K562 (cell line): ENCODE measurements at regions not wholly inside any gene's neighbourhood (a gene's known extent, or its start where the extent isn't known, plus 50 kb on each side); places are given as distances from the start of the nearest gene placed in this dataset.

Experiments
- ATAC-seq: fragments of 200-7000 bp; cut with Tn5 transposase; 3 replicates; pipeline ENCODE4 v1.9.1; 2020; ENCODE audit warnings: moderate library complexity
- BruUV-seq: library from RNA; stranded (reverse); fragments of 400-500 nt; replicated peaks from 2 replicates; lab custom pipeline; 2021; lab: Mats Ljungman, UMichigan
- CTCF ChIA-PET: fragments of 300-600 bp; formaldehyde crosslinking; extraction: SDS; loops from one replicate; lab custom pipeline; 2021; ENCODE audit warnings: low intra/inter-chr PET ratio; lab: Yijun Ruan, JAX
- POLR2A ChIA-PET: fragments of 300-600, 350-650 bp; sonication (Branson Sonifier 250); formaldehyde crosslinking; extraction: SDS; loops from one replicate; lab custom pipeline; 2021; ENCODE audit warnings: antibody characterized with exemption, inconsistent platforms; lab: Yijun Ruan, JAX
- DNase-seq, 4 experiments: peaks; one replicate each; pipeline versions ENCODE4 v3.0.0 to v3.0.0-alpha.2; 2011 to 2018; ENCODE audit warnings: low spot score in 3 of 4, mixed read lengths in 3 of 4; ENCODE audit errors: extremely low read depth in 1 of 4
- FAIRE-seq: peaks from 2 replicates; lab custom pipeline; 2011; peaks lifted over from hg19 to GRCh38; lab: Jason Lieb, UNC
- H2AFZ ChIP-seq: 2 replicates; pipeline ENCODE4 v1.6.0; 2011; ENCODE audit warnings: low read depth, low read length, control low read depth, inconsistent platforms
- H3K27ac ChIP-seq: fragments of 200-600 bp; 3 replicates; pipeline ENCODE4 v1.8.0; 2011; ENCODE audit warnings: low read depth, mild to moderate bottlenecking, control low read depth, inconsistent platforms, low read length, moderate library complexity, mixed read lengths; ENCODE audit errors: extremely low read depth
- H3K27me3 ChIP-seq, 2 experiments: fragments of 300-600 bp in 1 of 2; 2 replicates in 1 of 2; 3 replicates in 1 of 2; pipeline versions ENCODE4 v1.6.0 to v1.8.0; 2011; ENCODE audit warnings: inconsistent platforms in 2 of 2, low read length in 2 of 2, mild to moderate bottlenecking in 1 of 2, mixed read lengths in 1 of 2, moderate library complexity in 1 of 2; ENCODE audit not compliant: control insufficient read depth in 2 of 2, insufficient read depth in 2 of 2
- H3K36me3 ChIP-seq: fragments of 300-600 bp; 3 replicates; pipeline ENCODE4 v1.8.0; 2011; ENCODE audit warnings: mild to moderate bottlenecking, low read length, inconsistent platforms; ENCODE audit not compliant: control insufficient read depth, insufficient read depth
- H3K4me1 ChIP-seq, 2 experiments: fragments of 200-600 bp in 1 of 2; replicated peaks in 1 of 2; 2 replicates in 1 of 2; 3 replicates in 1 of 2; pipeline versions ENCODE4 v1.5.1 to v1.8.0; 2011; ENCODE audit warnings: inconsistent platforms in 2 of 2, low read length in 2 of 2, mild to moderate bottlenecking in 1 of 2, mixed read lengths in 1 of 2, moderate library complexity in 1 of 2; ENCODE audit not compliant: control insufficient read depth in 2 of 2, insufficient read depth in 2 of 2
- H3K4me2 ChIP-seq: 2 replicates; pipeline ENCODE4 v1.6.1; 2011; ENCODE audit warnings: low read length, control low read depth, inconsistent platforms, mixed read lengths; ENCODE audit not compliant: insufficient read depth
- H3K4me3 ChIP-seq: fragments of 200-600 bp; sonication (generic), shearing (Covaris generic); 2 replicates; pipeline ENCODE4 v1.5.1; 2016; ENCODE audit warnings: control low read depth, inconsistent platforms
- H3K79me2 ChIP-seq: fragments of 200-600 bp; 3 replicates; pipeline ENCODE4 v1.8.0; 2011; ENCODE audit warnings: low read length, inconsistent platforms; ENCODE audit not compliant: control insufficient read depth, insufficient read depth
- H3K9ac ChIP-seq, 2 experiments: 2 replicates each; pipeline versions ENCODE4 v1.6.0 to v1.6.1; 2011; ENCODE audit warnings: low read depth in 2 of 2, low read length in 2 of 2, control low read depth in 1 of 2, inconsistent platforms in 1 of 2, mild to moderate bottlenecking in 1 of 2, mixed read lengths in 1 of 2; ENCODE audit not compliant: insufficient read depth in 1 of 2
- H3K9me1 ChIP-seq: one replicate; pipeline ENCODE4 v1.6.0; 2011; ENCODE audit warnings: inconsistent platforms, mild to moderate bottlenecking, low read length, moderate library complexity; ENCODE audit not compliant: control insufficient read depth, insufficient read depth
- H3K9me3 ChIP-seq: replicated peaks from 2 replicates; pipeline ENCODE4 v1.5.1; 2011; ENCODE audit warnings: low read depth, low read length, inconsistent platforms; ENCODE audit not compliant: control insufficient read depth, insufficient read depth
- H4K20me1 ChIP-seq: replicated peaks from 2 replicates; pipeline ENCODE4 v1.6.1; 2011; ENCODE audit warnings: low read length, inconsistent platforms, mixed read lengths; ENCODE audit not compliant: control insufficient read depth, insufficient read depth
- CBX5 ChIP-seq: IDR thresholded peaks from 2 replicates; pipeline ENCODE4 v1.6.1; 2014; ENCODE audit warnings: low read depth, borderline replicate concordance
- CREBBP ChIP-seq: IDR thresholded peaks from one replicate; pipeline ENCODE4 v1.6.1; 2012; ENCODE audit warnings: low read depth, mild to moderate bottlenecking, control low read depth, inconsistent platforms, low read length
- CREM ChIP-seq: IDR thresholded peaks from 2 replicates; pipeline ENCODE4 v1.6.1; 2014; ENCODE audit warnings: antibody characterized with exemption, low read depth
- CTCF ChIP-seq, 3 experiments: IDR thresholded peaks in 2 of 3; conservative IDR thresholded peaks in 1 of 3; 2 replicates each; pipeline ENCODE4 v1.5.1; 2011 to 2012; ENCODE audit warnings: low read length in 3 of 3, mild to moderate bottlenecking in 3 of 3, control low read depth in 2 of 3, improper control_type of control experiment in 1 of 3, inconsistent platforms in 1 of 3, low read depth in 1 of 3, mixed read lengths in 1 of 3, moderate library complexity in 1 of 3; ENCODE audit not compliant: insufficient read depth in 2 of 3
- CTCFL ChIP-seq: IDR thresholded peaks from 2 replicates; pipeline ENCODE4 v1.6.1; 2011; ENCODE audit warnings: borderline replicate concordance, low read depth, mild to moderate bottlenecking, moderate library complexity, low read length; ENCODE audit not compliant: insufficient read depth, poor library complexity, severe bottlenecking
- GTF2A2 ChIP-seq: IDR thresholded peaks from 2 replicates; pipeline ENCODE4 v1.6.1; 2016; ENCODE audit warnings: mild to moderate bottlenecking, missing genetic modification characterization, missing compliant biosample characterization
- RAD21 ChIP-seq, 2 experiments: fragments of 250-450 bp in 1 of 2; fragments of 450-650 bp in 1 of 2; sonication (Bioruptor Pico) in 1 of 2; formaldehyde crosslinking in 1 of 2; IDR thresholded peaks in 1 of 2; conservative IDR thresholded peaks in 1 of 2; 2 replicates each; pipeline versions ENCODE4 v1.4.0 to v1.8.0; 2020 to 2022; ENCODE audit warnings: mild to moderate bottlenecking in 2 of 2, moderate library complexity in 1 of 2
- SMC3 ChIP-seq: conservative IDR thresholded peaks from 2 replicates; pipeline ENCODE4 v1.6.1; 2011; ENCODE audit warnings: low read depth, low read length, improper control_type of control experiment; ENCODE audit not compliant: insufficient read depth
- SPI1 ChIP-seq: IDR thresholded peaks from 2 replicates; pipeline ENCODE4 v1.6.1; 2011; ENCODE audit warnings: low read depth, low read length, control low read depth, borderline replicate concordance
- VEZF1 ChIP-seq: fragments of 200-800 bp; sonication (Bioruptor generic); IDR thresholded peaks from 2 replicates; pipeline ENCODE4 v1.6.1; 2017; ENCODE audit warnings: missing genetic modification characterization, missing compliant biosample characterization
- ZNF512 ChIP-seq: IDR thresholded peaks from 2 replicates; pipeline ENCODE4 v1.6.1; 2016; ENCODE audit warnings: missing genetic modification characterization, missing compliant biosample characterization
- WGBS: fragments of 100-300 bp; shearing (Covaris generic); methylation state at CpG from one replicate; pipeline ENCODE4 v1.1.6; 2016; ENCODE audit warnings: low coverage, mixed read lengths; ENCODE audit not compliant: insufficient coverage; ENCODE audit errors: missing lambda C conversion rate; 5-methylcytosine and 5-hydroxymethylcytosine counted together
- in situ Hi-C: fragments of 300-500 bp; cut with MboI; formaldehyde crosslinking; loops from 4 replicates; pipeline ENCODE4 v1.15.0; 2018; ENCODE audit warnings: inconsistent platforms, mixed read lengths
- intact Hi-C: fragments of 100-400 bp; cut with micrococcal nuclease; formaldehyde crosslinking; loops from 2 replicates; pipeline ENCODE4 v1.14.2; 2022

GRCh38 chr2:5365871-5366461 lies 326.2 kb upstream of the SOX11 start:
- peak; percentile 44 for FAIRE-seq
- no peaks in the 10 kb centered on the region for H3K4me1 ChIP-seq
- no peak overlapping the region for H3K4me2 ChIP-seq
- intact Hi-C loops: loop anchor here (1.0 to 10.0 kb wide), 2 partner anchors 1407 to 1409 kb away; no protein-coding TSS in a partner anchor
- in situ Hi-C loops: no loop called here
- no peaks in the 10 kb centered on the region for H3K9me3 ChIP-seq
- peak; percentile 68 to 78 (median 72) for DNase-seq
- H3K9me1 ChIP-seq: no peaks in the 10 kb centered on the region
- H3K9ac ChIP-seq: no peak overlapping the region
- no peak overlapping the region for H3K4me3 ChIP-seq
- no peaks in the 10 kb centered on the region for H3K79me2 ChIP-seq
- H3K36me3 ChIP-seq: no peaks in the 10 kb centered on the region
- no peak overlapping the region for H3K27ac ChIP-seq
- peak; percentile 96 for ATAC-seq
- under 1% methylated on average over 20 of the region's 20 CpGs for WGBS
- no peaks in the 10 kb centered on the region for H3K27me3 ChIP-seq
- H2AFZ ChIP-seq: no peak overlapping the region
- ChIA-PET CTCF (interaction anchor here (0.7 kb wide), 1 partner anchor 141 kb away, joined by 4 read pairs; no protein-coding TSS in a partner anchor), POLR2A (no interaction called here)
- BruUV-seq: no TSS peak
- no peaks in the 10 kb centered on the region for H4K20me1 ChIP-seq
- no peak for TF ChIP-seq CREBBP
- TF ChIP-seq CTCF (IDR thresholded peaks at IDR 0.05 in 2 of 3, conservative IDR thresholded peaks at IDR 0.05 in 1 of 3; ENCODE audit: insufficient read depth in 2 of 3, low read depth in 1 of 3, low read length in 3 of 3): peak; percentile 54 to 76 (median 63)
- TF ChIP-seq ZNF512: no peak
- TF ChIP-seq GTF2A2 (tag): no peak
- peak; percentile 39 to 66; a peak in 3 of 4 replicates for TF ChIP-seq RAD21 (CRISPR knock-in tag; conservative IDR thresholded peaks at IDR 0.05 in 1 of 2, IDR thresholded peaks at IDR 0.05 in 1 of 2)
- peak; percentile 42 for TF ChIP-seq CTCFL
- 0 out of 2 replicates have a peak, but pooled peaks have one; percentile 49 for TF ChIP-seq SMC3
- TF ChIP-seq VEZF1 (CRISPR knock-in tag): peak; percentile 44; the same call in 1 of the 2 replicates
- peak; percentile 28; the same call in 1 of the 2 replicates for TF ChIP-seq CREM
- TF ChIP-seq CBX5: 0 out of 2 replicates have a peak, but pooled peaks have one; percentile 24
- TF ChIP-seq SPI1: peak; percentile 63
